Stimulated activated CD8-positive, alpha-beta memory T cell treated with anti-CD3 and anti-CD28 coated beads, Interleukin-4, amount 100 ng/mL, for 4 hours (primary cell): ENCODE measurements at regions not wholly inside any gene's neighbourhood (a gene's known extent, or its start where the extent isn't known, plus 50 kb on each side); places are given as distances from the start of the nearest gene placed in this dataset.
"Not testable (repeated sequence)": the region's sequence is repeated elsewhere in the genome, so short reads cannot be mapped to it uniquely, and the experiment has no call there.

Experiments
- DNase-seq, 2 donors: peaks; one replicate each; pipeline ENCODE4 v3.0.0-alpha.2; 2020; ENCODE audit warnings: low read depth in 2 of 2, low spot score in 1 of 2

- no peak for DNase-seq
These were observed 364.2 kb upstream of the CNTN3 start for GRCh38 chr3:74978684-74979083.

- not testable (repeated sequence) for DNase-seq
These were observed 370.8 kb upstream of the CNTN3 start for GRCh38 chr3:74985028-74985904.

- no peak for DNase-seq
These were observed 373.6 kb upstream of the CNTN3 start for GRCh38 chr3:74988095-74988494.

GRCh38 chr3:74992898-74993297 is 378.4 kb upstream of the CNTN3 start:
- no peak for DNase-seq

- no peak for DNase-seq
These were observed 386.9 kb upstream of the CNTN3 start for GRCh38 chr3:75001330-75001729.

GRCh38 chr3:75012791-75013331 is 398.4 kb upstream of the CNTN3 start:
- DNase-seq, result no peak

- no peak for DNase-seq
These were observed 399.5 kb upstream of the CNTN3 start for GRCh38 chr3:75014008-75014407.

- DNase-seq, result no peak
These were observed 400.8 kb upstream of the CNTN3 start for GRCh38 chr3:75015280-75015679.

- no peak for DNase-seq
These were observed 420.7 kb upstream of the CNTN3 start for GRCh38 chr3:75035146-75035545.

- no peak for DNase-seq
These were observed 428.5 kb upstream of the CNTN3 start for GRCh38 chr3:75042941-75043340.

GRCh38 chr3:75048650-75049049 is 434.2 kb upstream of the CNTN3 start:
- DNase-seq, result no peak

- no peak for DNase-seq
These were observed 435.1 kb upstream of the CNTN3 start for GRCh38 chr3:75049533-75049932.

GRCh38 chr3:75059120-75059519 is 444.7 kb upstream of the CNTN3 start:
- DNase-seq, result no peak

- DNase-seq, result no peak
These were observed 447.3 kb upstream of the CNTN3 start for GRCh38 chr3:75061806-75062205.

GRCh38 chr3:75075158-75075557 is 460.7 kb upstream of the CNTN3 start:
- no peak for DNase-seq

- DNase-seq, result no peak
These were observed 462.0 kb upstream of the CNTN3 start for GRCh38 chr3:75076481-75076880.

GRCh38 chr3:75078290-75078689 is 463.8 kb upstream of the CNTN3 start:
- DNase-seq, result no peak

- DNase-seq, result no peak
These were observed 468.4 kb upstream of the CNTN3 start for GRCh38 chr3:75082845-75083244.

- no peak for DNase-seq
These were observed 475.4 kb upstream of the CNTN3 start for GRCh38 chr3:75089841-75090240.

GRCh38 chr3:75101329-75102147 is 487.1 kb upstream of the CNTN3 start:
- DNase-seq, result no peak

- no peak for DNase-seq
These were observed 496.3 kb upstream of the CNTN3 start for GRCh38 chr3:75110741-75111140.

GRCh38 chr3:75115695-75116094 is 501.2 kb upstream of the CNTN3 start:
- DNase-seq, result no peak
